Fibroblast of skin of right quadriceps (primary cell): ENCODE measurements at regions not wholly inside any gene's neighbourhood (a gene's known extent, or its start where the extent isn't known, plus 50 kb on each side); places are given as distances from the start of the nearest gene placed in this dataset.
A peak's percentile ranks its signal among the peaks of the same experiment; 100 is the strongest.

ENCODE experiments used
- DNase-seq: peaks from one replicate; pipeline ENCODE4 v3.0.0-alpha.2; 2013

- no peak for DNase-seq
These were observed 266.4 kb upstream of the RPL38 start for GRCh38 chr17:73936908-73937627.

DNA sequence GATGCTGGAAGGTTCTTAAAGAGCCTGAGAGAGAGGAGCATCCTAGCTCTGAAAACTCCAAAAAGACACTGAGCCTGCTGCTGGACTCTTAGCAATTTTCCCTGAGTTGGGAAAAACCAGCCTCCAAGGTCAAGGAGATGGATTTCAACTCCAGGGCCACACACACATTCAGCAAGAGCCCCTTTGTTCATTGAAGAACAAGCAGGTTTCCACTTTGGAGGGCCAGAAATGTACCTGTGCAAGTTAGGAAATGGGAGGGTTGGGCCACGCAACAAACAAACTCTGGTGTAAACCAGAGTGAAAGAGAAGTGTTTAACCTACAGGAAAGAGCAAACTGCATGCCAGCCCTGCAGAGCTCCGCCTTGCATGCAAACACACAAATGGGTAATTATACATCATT lies 264.8 kb upstream of the RPL38 start:
- DNase-seq = no peak

- DNase-seq = no peak
These were observed 263.7 kb upstream of the RPL38 start for GRCh38 chr17:73939806-73940205.

- DNase-seq = no peak
These were observed 263.0 kb upstream of the RPL38 start for GRCh38 chr17:73940511-73940910.

GRCh38 chr17:73941919-73942530 lies 261.5 kb upstream of the RPL38 start:
- no peak for DNase-seq

DNA sequence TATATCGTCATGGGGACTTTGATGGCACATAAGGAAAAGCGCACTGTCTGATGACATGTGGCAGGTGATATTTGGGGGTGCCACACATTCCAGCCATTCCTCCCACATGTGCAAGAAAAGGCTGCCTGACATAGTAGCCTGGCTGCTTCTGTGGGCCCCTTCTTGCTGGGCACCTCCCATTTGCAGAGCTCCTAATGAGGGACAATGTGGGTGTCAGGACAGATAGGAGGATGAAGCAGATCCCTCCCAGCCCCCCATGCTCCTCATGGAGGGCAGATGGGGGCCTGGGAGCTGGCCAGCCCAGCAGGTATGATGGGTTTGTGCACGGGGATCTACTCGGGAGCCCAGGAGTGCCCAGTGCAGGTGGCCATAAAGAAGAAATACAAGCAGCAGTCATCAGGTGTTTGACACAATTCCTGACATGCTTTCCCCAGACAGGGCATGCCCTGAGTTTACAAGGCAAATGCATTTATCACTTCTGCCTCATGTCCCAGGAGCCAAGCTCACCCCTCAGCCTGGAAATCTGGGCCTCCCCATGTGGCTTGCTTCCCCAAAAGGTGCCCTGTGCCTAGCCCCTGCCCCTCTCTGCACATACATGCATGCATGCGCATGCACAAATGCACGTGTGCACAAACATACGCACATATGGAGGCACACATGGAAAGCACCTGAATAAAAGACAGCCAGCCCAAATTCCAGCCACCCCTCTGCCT lies 260.6 kb upstream of the RPL38 start:
- DNase-seq = no peak

GRCh38 chr17:73943416-73944110 lies 259.9 kb upstream of the RPL38 start:
- no peak for DNase-seq

DNA sequence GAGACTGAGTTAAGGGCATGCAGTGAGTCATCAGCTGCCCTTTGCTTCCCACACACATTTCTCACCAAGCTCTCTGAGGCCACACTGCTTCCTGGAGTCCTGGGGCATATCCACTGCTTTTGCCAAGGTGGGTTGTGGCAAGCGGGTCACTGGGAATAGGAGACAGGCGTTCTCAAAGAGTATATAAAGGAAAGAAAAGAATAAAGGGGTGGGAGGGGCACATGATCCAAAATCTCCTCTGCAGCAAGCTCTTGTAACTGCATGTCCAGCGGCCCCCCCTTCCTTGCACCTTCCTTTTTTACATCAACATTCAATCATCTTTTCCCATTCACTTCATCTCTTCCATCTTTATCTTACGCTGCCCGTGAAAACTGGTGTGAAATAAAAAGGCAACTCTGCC lies 259.1 kb upstream of the RPL38 start:
- no peak for DNase-seq

DNA sequence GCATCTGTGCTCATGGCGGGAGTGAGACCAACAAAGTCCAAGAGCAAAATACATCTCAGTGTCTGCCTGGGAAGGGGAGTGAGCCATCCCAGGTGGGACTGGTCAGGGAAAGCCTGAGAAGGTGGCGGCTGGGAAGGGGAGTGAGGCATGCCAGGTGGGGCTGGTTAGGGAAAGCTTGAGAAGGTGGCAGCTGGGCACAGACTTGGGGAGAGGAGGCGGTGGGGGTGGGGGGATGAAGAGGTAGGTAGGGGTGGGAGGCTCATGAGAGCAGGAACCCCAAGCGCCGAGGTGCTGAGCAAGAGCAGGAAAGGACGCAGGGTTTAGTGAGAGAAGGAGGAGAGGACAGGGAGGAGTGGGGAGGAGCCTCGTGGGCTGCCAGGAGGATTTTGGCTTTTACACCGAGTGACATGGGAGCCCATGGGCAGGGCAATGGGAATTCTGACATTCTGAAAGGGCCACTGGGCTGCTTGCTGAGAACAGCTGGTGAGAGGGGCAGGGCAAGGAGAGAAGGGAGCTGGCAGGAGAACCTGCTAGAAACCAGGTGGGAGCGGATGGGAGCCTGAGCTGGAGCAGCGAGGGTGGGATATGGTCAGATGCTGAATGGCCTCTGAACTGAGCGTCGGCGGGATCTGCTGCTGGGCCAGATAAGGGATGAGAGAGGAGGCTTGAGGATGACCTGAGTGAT lies 256.1 kb upstream of the RPL38 start:
- DNase-seq = no peak

- DNase-seq = no peak
These were observed 255.5 kb upstream of the RPL38 start for GRCh38 chr17:73947966-73948355.

- no peak for DNase-seq
These were observed 253.4 kb upstream of the RPL38 start for GRCh38 chr17:73949903-73950592.

DNA sequence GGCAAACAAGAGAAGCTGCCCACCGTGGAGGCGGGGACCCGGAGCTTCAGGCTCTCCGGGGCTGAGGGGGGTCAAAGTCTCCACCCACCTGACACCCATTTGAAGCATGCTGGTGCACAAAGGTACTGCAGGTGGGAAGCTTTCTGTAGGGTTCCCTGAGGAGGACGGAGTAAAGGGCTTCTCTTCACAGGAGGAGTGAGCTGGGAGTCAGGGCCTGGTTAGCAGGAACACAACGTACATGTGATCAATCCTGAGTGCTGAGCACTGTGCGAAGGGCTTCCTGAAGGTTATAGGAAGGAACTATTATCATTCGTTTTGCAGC lies 252.9 kb upstream of the RPL38 start:
- no peak for DNase-seq

DNA sequence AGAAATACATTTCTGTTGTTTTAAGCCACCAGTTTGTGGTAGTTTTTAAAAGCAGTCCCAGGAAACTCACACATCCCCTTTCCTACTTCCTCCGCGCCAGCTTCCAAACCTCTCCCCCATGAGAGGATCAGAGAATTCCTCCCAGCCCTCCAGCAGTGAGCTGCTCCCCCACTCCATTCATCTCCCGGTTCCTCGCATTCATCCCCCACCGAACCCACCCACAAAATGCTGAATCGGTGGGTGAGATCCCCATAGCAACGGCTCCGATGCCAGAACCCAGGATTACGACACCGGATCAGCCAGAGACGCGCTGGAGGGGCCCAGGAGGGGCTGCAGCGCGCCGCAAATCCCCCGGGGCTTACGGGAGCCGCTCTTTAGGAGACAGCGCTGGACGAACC lies 251.4 kb upstream of the RPL38 start:
- DNase-seq = peak; percentile 36

DNA sequence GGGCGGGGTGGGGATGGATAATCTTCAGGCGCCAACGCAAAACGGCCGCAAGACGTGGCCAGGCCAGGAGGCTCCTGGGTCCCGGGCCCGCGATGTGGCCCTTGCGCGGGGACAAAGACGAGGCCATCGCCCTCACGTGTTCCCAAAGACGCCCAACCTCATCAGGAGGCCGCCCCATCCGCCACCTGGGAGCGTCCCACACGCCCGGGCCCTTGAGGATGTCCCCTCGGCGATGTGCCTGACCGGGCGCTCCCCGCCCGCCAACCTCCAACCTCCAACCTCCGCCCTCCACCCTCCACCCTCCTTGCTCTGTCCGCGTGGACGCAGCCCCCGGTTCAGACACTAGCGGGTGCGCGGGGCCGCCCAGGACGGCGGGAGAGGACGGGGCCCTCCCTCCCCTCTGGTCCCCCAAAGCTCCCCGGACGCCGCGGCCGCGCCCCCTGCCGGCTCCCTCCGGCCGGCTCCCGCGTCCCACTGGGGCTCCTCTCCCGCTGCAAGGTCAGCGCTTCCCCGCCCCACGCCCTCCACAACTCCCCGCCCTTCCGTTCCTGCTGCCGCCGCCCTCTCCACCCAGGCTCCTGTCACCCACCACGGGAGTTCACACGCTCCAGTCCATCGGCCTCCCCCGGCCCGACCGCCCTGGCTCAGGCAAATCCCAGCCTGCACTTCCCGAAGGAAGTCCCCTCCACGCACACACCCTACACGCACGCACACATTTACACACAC lies 250.8 kb upstream of the RPL38 start:
- peak; percentile 17 for DNase-seq

DNA sequence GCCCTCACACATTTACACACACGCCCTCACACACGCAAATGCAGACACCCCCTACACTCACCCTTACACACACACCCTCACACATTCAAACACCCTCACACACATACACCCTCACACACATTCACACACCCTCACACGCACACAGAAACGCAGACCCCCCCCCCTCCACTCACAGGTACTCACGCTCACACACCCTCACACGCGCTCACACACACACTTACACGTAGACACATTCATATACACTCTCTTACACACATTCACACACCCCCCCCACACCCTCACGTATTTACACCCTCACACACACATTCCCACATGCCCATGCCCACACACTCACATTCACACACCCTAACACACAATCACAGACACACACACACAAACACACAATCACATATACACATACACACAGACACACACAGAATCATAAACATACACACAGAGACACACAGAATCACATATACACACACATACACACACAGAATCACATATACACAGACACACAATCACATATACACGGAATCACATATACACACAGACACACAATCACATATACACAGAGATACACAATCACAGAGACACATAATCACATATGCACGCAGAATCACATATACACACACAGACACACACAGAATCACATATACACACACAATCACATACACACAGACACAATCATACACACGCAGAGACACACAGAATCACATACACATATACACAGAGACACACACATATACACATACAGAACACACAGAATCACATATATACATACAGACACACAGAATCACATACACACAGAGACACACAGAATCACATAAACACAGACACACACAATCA lies 250.1 kb upstream of the RPL38 start:
- no peak for DNase-seq

GRCh38 chr17:73954951-73955350 lies 248.5 kb upstream of the RPL38 start:
- DNase-seq = no peak

GRCh38 chr17:73955616-73956015 lies 247.9 kb upstream of the RPL38 start:
- DNase-seq = no peak

DNA sequence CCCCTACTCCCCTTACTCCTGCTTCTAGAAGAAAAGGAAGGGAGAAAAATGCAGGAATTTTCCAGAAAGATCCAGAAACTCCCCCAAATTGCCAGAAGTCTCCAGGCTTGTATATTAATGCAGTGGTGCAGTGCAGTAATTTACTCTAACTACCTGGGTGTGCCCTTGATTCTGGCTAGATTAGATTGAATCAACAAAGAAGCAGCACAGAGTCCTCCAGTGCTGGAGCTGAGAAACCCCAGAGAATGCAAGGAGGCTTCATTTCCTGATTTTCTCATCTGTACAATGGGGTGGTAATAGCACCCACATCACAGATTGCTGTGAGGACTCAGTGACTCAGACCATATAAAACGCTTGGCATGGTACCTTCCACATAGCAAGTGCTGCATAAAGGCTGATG lies 247.3 kb upstream of the RPL38 start:
- no peak for DNase-seq

DNA sequence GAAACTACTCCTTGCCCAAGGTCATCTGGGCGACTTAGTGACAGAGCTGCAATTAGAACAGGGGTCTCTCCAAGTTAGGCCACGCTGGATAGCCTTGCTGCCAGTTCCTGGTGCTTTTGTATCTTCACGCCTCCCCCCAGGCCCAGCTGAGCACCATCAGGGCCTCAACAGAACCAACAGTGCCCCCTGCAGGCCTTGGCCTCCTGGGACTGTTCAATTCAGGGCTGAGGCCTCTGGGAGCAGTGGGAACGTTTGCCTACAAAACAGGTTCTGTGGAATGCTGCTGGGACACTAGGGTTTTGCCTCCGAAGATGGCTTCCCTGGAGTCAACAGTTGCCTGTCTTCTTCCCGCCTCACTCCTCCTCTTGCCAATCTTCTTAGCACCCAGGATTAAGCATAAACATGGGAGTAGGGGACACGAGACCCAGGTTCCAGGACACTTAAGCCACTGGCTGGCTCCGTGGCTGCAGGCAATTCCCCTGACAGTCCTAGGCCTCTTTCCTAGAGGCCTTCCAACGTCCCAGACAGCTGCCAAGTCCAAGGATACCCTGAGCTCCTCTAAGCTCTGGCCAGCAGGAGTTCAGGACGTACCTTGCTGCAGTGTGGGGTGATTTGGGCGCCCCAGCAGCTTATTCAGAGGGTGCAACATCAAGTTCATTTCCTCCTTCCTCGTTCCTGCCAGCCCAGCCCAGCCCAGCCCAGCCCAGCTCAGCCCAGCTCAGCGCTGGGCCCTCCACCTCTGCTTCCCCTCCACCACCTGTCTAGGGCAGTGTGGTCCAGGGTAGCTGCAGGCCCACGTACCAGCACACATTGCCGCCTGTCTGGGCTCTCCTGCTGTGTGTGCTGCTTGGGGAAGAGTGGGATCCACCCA lies 246.6 kb upstream of the RPL38 start:
- DNase-seq = peak; percentile 16

DNA sequence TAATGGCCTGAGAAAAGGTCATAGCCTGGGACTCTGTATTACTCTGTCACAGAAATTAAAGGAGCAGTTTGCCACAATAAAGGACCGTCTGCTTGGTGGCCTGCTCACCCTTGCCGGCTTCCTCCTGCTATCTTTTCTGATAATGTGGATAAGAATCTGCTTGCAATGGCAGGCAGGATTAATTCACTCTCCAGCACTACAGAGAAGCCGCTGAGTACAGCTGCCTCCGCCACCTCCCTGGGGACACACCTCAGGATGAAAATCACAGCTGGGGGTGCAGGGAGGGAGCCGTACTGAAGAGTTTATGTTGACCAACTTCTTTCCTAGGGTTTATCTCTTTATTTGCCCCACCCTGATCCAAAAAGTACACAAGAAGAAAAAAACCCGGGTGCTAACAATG lies 245.9 kb upstream of the RPL38 start:
- no peak for DNase-seq
